A673 (cell line): ENCODE measurements at regions not wholly inside any gene's neighbourhood (a gene's known extent, or its start where the extent isn't known, plus 50 kb on each side); places are given as distances from the start of the nearest gene placed in this dataset.

ENCODE experiments used
- EZH2 ChIP-seq: fragments of 200-600 bp; sonication (generic); IDR thresholded peaks from 2 replicates; pipeline ENCODE4 v1.6.1; 2017; ENCODE audit warnings: borderline replicate concordance, low read depth, mild to moderate bottlenecking, mixed read lengths, antibody characterized with exemption, low read length; ENCODE audit not compliant: poor library complexity, severe bottlenecking
- TF ChIP-seq, protein P1 (sequence below): fragments of 300-800, 200-600 bp; sonication (generic); conservative IDR thresholded peaks from 2 replicates; pipeline ENCODE4 v1.5.1; 2017; ENCODE audit warnings: low read depth, mild to moderate bottlenecking, antibody characterized with exemption, low read length, moderate library complexity, mixed read lengths

DNA sequence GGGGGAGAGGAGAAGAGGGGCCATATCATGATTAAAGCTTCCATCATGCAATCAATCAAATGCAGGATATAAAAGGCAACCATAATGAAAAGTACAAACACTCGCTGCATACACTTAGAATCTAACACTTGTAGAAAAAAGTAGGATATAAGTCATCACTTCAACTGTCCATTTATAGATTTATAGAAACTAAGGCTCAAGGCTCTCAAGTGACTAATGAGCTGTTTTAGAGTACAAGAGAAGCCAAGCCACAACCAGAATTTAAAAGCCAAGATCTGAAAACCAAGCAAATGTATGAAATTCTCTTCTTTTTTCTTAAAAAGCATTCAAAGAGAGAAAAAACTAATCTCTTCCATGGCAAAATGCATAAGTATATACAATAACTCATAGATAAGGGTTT lies 160.2 kb upstream of the BLID start:
- no peak for TF ChIP-seq EZH2
- TF ChIP-seq, protein P1, sequence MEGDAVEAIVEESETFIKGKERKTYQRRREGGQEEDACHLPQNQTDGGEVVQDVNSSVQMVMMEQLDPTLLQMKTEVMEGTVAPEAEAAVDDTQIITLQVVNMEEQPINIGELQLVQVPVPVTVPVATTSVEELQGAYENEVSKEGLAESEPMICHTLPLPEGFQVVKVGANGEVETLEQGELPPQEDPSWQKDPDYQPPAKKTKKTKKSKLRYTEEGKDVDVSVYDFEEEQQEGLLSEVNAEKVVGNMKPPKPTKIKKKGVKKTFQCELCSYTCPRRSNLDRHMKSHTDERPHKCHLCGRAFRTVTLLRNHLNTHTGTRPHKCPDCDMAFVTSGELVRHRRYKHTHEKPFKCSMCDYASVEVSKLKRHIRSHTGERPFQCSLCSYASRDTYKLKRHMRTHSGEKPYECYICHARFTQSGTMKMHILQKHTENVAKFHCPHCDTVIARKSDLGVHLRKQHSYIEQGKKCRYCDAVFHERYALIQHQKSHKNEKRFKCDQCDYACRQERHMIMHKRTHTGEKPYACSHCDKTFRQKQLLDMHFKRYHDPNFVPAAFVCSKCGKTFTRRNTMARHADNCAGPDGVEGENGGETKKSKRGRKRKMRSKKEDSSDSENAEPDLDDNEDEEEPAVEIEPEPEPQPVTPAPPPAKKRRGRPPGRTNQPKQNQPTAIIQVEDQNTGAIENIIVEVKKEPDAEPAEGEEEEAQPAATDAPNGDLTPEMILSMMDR, result no peak
